ENCODE measurements at regions not wholly inside any gene's neighbourhood (a gene's known extent, or its start where the extent isn't known, plus 50 kb on each side); places are given as distances from the start of the nearest gene placed in this dataset.

GRCh38 chr2:4732560-4732959 is 959.6 kb upstream of the SOX11 start:
- TF ChIP-seq POLR2A (IDR thresholded peaks at IDR 0.05) = no peak
- TF ChIP-seq CTCF (IDR thresholded peaks at IDR 0.05) = no peak

Measured in thyroid gland (tissue), 4 donors.